Left ventricle myocardium inferior (tissue), 1 donor: ENCODE measurements at regions not wholly inside any gene's neighbourhood (a gene's known extent, or its start where the extent isn't known, plus 50 kb on each side); places are given as distances from the start of the nearest gene placed in this dataset.
A peak's percentile ranks its signal among the peaks of the same experiment; 100 is the strongest.

Experiments used
- DNase-seq: peaks from one replicate; pipeline ENCODE4 v3.0.0-alpha.2; 2020
- H3K27ac ChIP-seq: fragments of 200-600 bp; replicated peaks from 2 replicates; pipeline ENCODE4 v1.8.0; 2021
- H3K27me3 ChIP-seq: fragments of 200-600 bp; 2 replicates; pipeline ENCODE4 v1.8.0; 2021; ENCODE audit warnings: low read depth
- H3K36me3 ChIP-seq: fragments of 200-600 bp; 2 replicates; pipeline ENCODE4 v1.8.0; 2021
- H3K4me1 ChIP-seq: fragments of 200-600 bp; 2 replicates; pipeline ENCODE4 v1.8.0; 2021
- H3K4me3 ChIP-seq: fragments of 200-600 bp; 2 replicates; pipeline ENCODE4 v1.8.0; 2021; ENCODE audit warnings: mild to moderate bottlenecking, moderate library complexity
- H3K9me3 ChIP-seq: fragments of 200-600 bp; replicated peaks from 2 replicates; pipeline ENCODE4 v1.8.0; 2021
- CTCF ChIP-seq: fragments of 200-600 bp; IDR thresholded peaks from 2 replicates; pipeline ENCODE4 v1.8.0; 2021; ENCODE audit warnings: antibody characterized with exemption, mild to moderate bottlenecking, borderline replicate concordance
- intact Hi-C: fragments of 100-400 bp; cut with micrococcal nuclease; formaldehyde crosslinking; loops from one replicate; pipeline ENCODE4 v1.11.0; 2022
- donor health status: DM: no; HTN: yes; CAD: no; lungs with severe emphysema.

DNA sequence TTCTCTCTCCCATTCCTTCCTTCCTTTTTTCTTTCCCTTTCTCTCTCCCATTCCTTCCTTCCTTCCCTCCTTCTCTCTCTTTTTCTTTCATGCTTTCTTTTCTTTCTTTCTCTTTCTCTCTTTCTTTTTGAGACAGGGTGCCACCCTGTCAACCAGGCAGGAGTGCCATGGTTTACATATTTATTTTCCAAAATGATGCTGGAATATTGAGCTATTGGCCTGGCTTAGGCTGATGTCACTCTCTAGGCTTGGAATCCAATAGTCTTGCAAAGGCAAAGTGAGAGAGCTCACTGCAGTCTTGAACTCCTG is 159.1 kb downstream of the BAMBI start:
- Histone ChIP-seq H3K4me1 (peaks cover 32% of the 10 kb centered on the region), H3K36me3 (no peaks in the 10 kb centered on the region), H3K4me3 (no peak overlapping the region), H3K27ac (no peak overlapping the region), H3K27me3 (no peaks in the 10 kb centered on the region), H3K9me3 (no peaks in the 10 kb centered on the region)
- intact Hi-C loops = no loop called here
- TF ChIP-seq CTCF = no peak
- no peak for DNase-seq

GRCh38 chr10:28837613-28838390 is 160.5 kb downstream of the BAMBI start:
- H3K27ac ChIP-seq = no peak overlapping the region

DNA sequence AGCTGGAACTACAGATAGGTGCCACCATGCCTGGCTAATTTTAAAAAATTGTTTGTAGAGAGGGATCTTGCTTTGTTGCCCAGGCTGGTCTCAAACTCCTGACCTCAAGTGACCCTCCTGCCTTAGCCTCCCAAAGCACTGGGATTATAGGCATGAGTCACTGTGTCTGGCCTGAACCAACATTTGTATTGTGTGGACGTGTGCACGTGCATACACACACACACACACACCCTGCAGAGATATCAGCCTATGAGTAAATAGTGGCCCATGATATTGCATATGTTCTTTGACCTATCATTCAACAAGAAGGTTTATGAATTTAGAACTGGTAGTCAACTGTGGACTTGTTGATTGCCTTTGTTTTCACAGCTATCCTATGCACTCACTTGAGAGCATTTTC is 161.6 kb downstream of the BAMBI start:
- DNase-seq = no peak
- TF ChIP-seq CTCF = no peak
- H3K27ac ChIP-seq = peak overlapping the region; percentile 71
- peaks cover 44% of the 10 kb centered on the region for H3K4me1 ChIP-seq
- intact Hi-C loops = no loop called here
- H3K27me3 ChIP-seq = no peaks in the 10 kb centered on the region
- H3K4me3 ChIP-seq = no peak overlapping the region
- peaks cover under 1% of the 10 kb centered on the region for H3K9me3 ChIP-seq
- no peaks in the 10 kb centered on the region for H3K36me3 ChIP-seq

More at GRCh38 chr10:28837613-28838390, 160.5 kb downstream of the BAMBI start:
- Histone ChIP-seq H3K4me3 (no peak overlapping the region), H3K36me3 (no peaks in the 10 kb centered on the region), H3K4me1 (peaks cover 44% of the 10 kb centered on the region), H3K27me3 (no peaks in the 10 kb centered on the region), H3K9me3 (no peaks in the 10 kb centered on the region)
- intact Hi-C loops = no loop called here
- DNase-seq = no peak
- TF ChIP-seq CTCF = no peak

GRCh38 chr10:28839600-28840007 is 162.3 kb downstream of the BAMBI start:
- Histone ChIP-seq H3K4me1 (peaks cover 44% of the 10 kb centered on the region), H3K4me3 (peak overlapping the region; percentile 29), H3K36me3 (no peaks in the 10 kb centered on the region), H3K27me3 (no peaks in the 10 kb centered on the region), H3K27ac (peak overlapping the region; percentile 71), H3K9me3 (peaks cover 8% of the 10 kb centered on the region)
- no peak for TF ChIP-seq CTCF
- peak; percentile 17 for DNase-seq
- intact Hi-C loops = no loop called here

DNA sequence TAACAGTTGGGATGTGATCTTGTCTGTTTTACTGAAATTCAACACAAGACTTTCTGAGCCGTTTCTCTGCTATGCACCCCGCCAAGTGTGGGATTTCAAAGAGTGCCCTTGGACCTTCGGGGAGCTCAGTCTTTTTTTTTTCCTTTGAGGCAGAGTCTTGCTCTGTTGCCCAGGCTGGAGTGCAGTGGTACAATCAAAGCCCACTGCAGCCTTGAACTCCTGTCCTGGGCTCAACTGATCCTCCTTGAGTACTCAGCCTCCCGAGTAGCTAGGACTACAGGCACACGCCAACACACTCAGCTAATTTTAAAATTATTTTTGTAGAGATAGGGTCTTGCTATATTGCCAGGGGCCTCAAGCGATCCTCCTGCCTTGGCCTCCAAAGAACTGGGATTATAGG is 162.9 kb downstream of the BAMBI start:
- Histone ChIP-seq H3K4me1 (peaks cover 44% of the 10 kb centered on the region), H3K9me3 (peaks cover 14% of the 10 kb centered on the region), H3K36me3 (no peaks in the 10 kb centered on the region), H3K27me3 (no peaks in the 10 kb centered on the region), H3K27ac (peak overlapping the region; percentile 71), H3K4me3 (peak overlapping the region; percentile 29)
- no peak for DNase-seq
- intact Hi-C loops = no loop called here
- no peak for TF ChIP-seq CTCF
